22Rv1 (cell line): ENCODE measurements at regions not wholly inside any gene's neighbourhood (a gene's known extent, or its start where the extent isn't known, plus 50 kb on each side); places are given as distances from the start of the nearest gene placed in this dataset.

Source experiments
- ZFX ChIP-seq: fragments of 450-650 bp; IDR thresholded peaks from 2 replicates; pipeline ENCODE4 v1.6.1; 2017; ENCODE audit warnings: antibody characterized with exemption, borderline replicate concordance
- TF ChIP-seq, protein P1 (sequence below): fragments of 450-650 bp; IDR thresholded peaks from 2 replicates; pipeline ENCODE4 v1.5.1; 2017; ENCODE audit warnings: mild to moderate bottlenecking

GRCh38 chr5:87785554-87786335, 373.0 kb upstream of the CCNH start:
- TF ChIP-seq, protein P1, sequence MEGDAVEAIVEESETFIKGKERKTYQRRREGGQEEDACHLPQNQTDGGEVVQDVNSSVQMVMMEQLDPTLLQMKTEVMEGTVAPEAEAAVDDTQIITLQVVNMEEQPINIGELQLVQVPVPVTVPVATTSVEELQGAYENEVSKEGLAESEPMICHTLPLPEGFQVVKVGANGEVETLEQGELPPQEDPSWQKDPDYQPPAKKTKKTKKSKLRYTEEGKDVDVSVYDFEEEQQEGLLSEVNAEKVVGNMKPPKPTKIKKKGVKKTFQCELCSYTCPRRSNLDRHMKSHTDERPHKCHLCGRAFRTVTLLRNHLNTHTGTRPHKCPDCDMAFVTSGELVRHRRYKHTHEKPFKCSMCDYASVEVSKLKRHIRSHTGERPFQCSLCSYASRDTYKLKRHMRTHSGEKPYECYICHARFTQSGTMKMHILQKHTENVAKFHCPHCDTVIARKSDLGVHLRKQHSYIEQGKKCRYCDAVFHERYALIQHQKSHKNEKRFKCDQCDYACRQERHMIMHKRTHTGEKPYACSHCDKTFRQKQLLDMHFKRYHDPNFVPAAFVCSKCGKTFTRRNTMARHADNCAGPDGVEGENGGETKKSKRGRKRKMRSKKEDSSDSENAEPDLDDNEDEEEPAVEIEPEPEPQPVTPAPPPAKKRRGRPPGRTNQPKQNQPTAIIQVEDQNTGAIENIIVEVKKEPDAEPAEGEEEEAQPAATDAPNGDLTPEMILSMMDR, result no peak
- TF ChIP-seq ZFX, result no peak
